IMR-90 (cell line): ENCODE measurements at regions not wholly inside any gene's neighbourhood (a gene's known extent, or its start where the extent isn't known, plus 50 kb on each side); places are given as distances from the start of the nearest gene placed in this dataset.
A peak's percentile ranks its signal among the peaks of the same experiment; 100 is the strongest.

ENCODE experiments used
- ATAC-seq: fragments of 200-7000 bp; cut with Tn5 transposase; 2 replicates; pipeline ENCODE4 v1.9.1; 2020; ENCODE audit warnings: low read depth, mild to moderate bottlenecking, moderate library complexity
- BruUV-seq: library from RNA; stranded (reverse); fragments of 400-500 nt; replicated peaks from 2 replicates; lab custom pipeline; 2021; lab: Mats Ljungman, UMichigan
- CTCF ChIA-PET: fragments of 300-600 bp; formaldehyde crosslinking; extraction: SDS; loops from one replicate; lab custom pipeline; 2021; ENCODE audit warnings: antibody characterized with exemption; lab: Yijun Ruan, JAX
- POLR2A ChIA-PET: fragments of 300-600 bp; sonication (Branson Sonifier 250); formaldehyde crosslinking; loops from one replicate; lab custom pipeline; 2022; ENCODE audit warnings: antibody characterized with exemption; ENCODE audit not compliant: unreplicated experiment; lab: Charles Lee
- DNase-seq: peaks from one replicate; pipeline ENCODE4 v3.0.0; 2013
- H2AFZ ChIP-seq: replicated peaks from 2 replicates; pipeline ENCODE3; 2013; ENCODE audit warnings: low read length, mild to moderate bottlenecking; ENCODE audit not compliant: poor library complexity
- H2AK5ac ChIP-seq: 2 replicates; pipeline ENCODE4 v1.6.1; 2013; ENCODE audit warnings: low read depth, low read length, inconsistent platforms
- H2AK9ac ChIP-seq: replicated peaks from 2 replicates; pipeline ENCODE3; 2013; ENCODE audit warnings: mild to moderate bottlenecking, low read depth, low read length, moderate library complexity; ENCODE audit not compliant: poor library complexity
- H2BK120ac ChIP-seq: 2 replicates; pipeline ENCODE4 v1.6.1; 2013; ENCODE audit warnings: low read depth, low read length, inconsistent platforms
- H2BK15ac ChIP-seq: 3 replicates; pipeline ENCODE4 v1.6.1; 2013; ENCODE audit warnings: low read depth, low read length, inconsistent platforms
- H2BK20ac ChIP-seq: 2 replicates; pipeline ENCODE4 v1.6.1; 2013; ENCODE audit warnings: low read depth, mild to moderate bottlenecking, inconsistent platforms, low read length, moderate library complexity
- H2BK5ac ChIP-seq: 2 replicates; pipeline ENCODE4 v1.6.1; 2013; ENCODE audit warnings: mild to moderate bottlenecking, low read depth, low read length, inconsistent platforms; ENCODE audit not compliant: poor library complexity, severe bottlenecking
- H3K14ac ChIP-seq: replicated peaks from 2 replicates; pipeline ENCODE4 v1.6.1; 2013; ENCODE audit warnings: low read depth, low read length, inconsistent platforms
- H3K18ac ChIP-seq: 2 replicates; pipeline ENCODE4 v1.6.1; 2013; ENCODE audit warnings: low read depth, low read length, control low read depth
- H3K23ac ChIP-seq: 2 replicates; pipeline ENCODE4 v1.6.1; 2013; ENCODE audit warnings: low read depth, low read length, inconsistent platforms
- H3K27ac ChIP-seq: 2 replicates; pipeline ENCODE4 v1.5.1; 2013; ENCODE audit warnings: mild to moderate bottlenecking, control low read depth, low read length; ENCODE audit not compliant: insufficient read depth
- H3K27me3 ChIP-seq: 2 replicates; pipeline ENCODE4 v1.6.1; 2013; ENCODE audit warnings: low read length; ENCODE audit not compliant: control insufficient read depth, insufficient read depth
- H3K36me3 ChIP-seq: 2 replicates; pipeline ENCODE4 v1.6.1; 2013; ENCODE audit warnings: low read length, mixed read lengths; ENCODE audit not compliant: control insufficient read depth, insufficient read depth
- H3K4ac ChIP-seq: 2 replicates; pipeline ENCODE4 v1.6.1; 2013; ENCODE audit warnings: low read depth, low read length, inconsistent platforms
- H3K4me1 ChIP-seq: 2 replicates; pipeline ENCODE4 v1.6.1; 2013; ENCODE audit warnings: low read length, mixed read lengths; ENCODE audit not compliant: control insufficient read depth, insufficient read depth
- H3K4me2 ChIP-seq: 2 replicates; pipeline ENCODE4 v1.6.1; 2013; ENCODE audit warnings: low read depth, mild to moderate bottlenecking, control low read depth, low read length, moderate library complexity
- H3K4me3 ChIP-seq: 2 replicates; pipeline ENCODE4 v1.5.1; 2013; ENCODE audit warnings: low read depth, mild to moderate bottlenecking, control low read depth, low read length, moderate library complexity; ENCODE audit not compliant: insufficient read depth
- H3K56ac ChIP-seq: 2 replicates; pipeline ENCODE4 v1.6.1; 2013; ENCODE audit warnings: low read length, inconsistent platforms; ENCODE audit not compliant: insufficient read depth; ENCODE audit errors: extremely low read depth
- H3K79me1 ChIP-seq, 2 experiments: 2 replicates each; pipeline ENCODE4 v1.6.1; 2013; ENCODE audit warnings: low read length in 2 of 2, inconsistent platforms in 1 of 2, low read depth in 1 of 2
- H3K9ac ChIP-seq: 2 replicates; pipeline ENCODE4 v1.6.1; 2013; ENCODE audit warnings: low read depth, low read length, control low read depth
- H3K9me1 ChIP-seq: 2 replicates; pipeline ENCODE4 v1.6.1; 2013; ENCODE audit warnings: low read length, inconsistent platforms; ENCODE audit not compliant: insufficient read depth
- H3K9me3 ChIP-seq: 2 replicates; pipeline ENCODE4 v1.6.1; 2013; ENCODE audit warnings: low read length; ENCODE audit not compliant: control insufficient read depth, insufficient read depth
- H4K20me1 ChIP-seq: 2 replicates; pipeline ENCODE4 v1.6.1; 2013; ENCODE audit warnings: low read length, inconsistent platforms; ENCODE audit not compliant: insufficient read depth
- H4K5ac ChIP-seq: 2 replicates; pipeline ENCODE4 v1.6.1; 2013; ENCODE audit warnings: mild to moderate bottlenecking, low read depth, low read length, control low read depth
- H4K8ac ChIP-seq, 2 experiments: 2 replicates each; pipeline ENCODE4 v1.6.1; 2013; ENCODE audit warnings: low read depth in 2 of 2, low read length in 2 of 2, control low read depth in 1 of 2, inconsistent platforms in 1 of 2
- H4K91ac ChIP-seq: 2 replicates; pipeline ENCODE4 v1.6.1; 2013; ENCODE audit warnings: low read depth, low read length, inconsistent platforms; ENCODE audit not compliant: insufficient read depth
- BHLHE40 ChIP-seq: fragments of 150-350 bp; IDR thresholded peaks from 2 replicates; pipeline ENCODE4 v1.6.1; 2016; ENCODE audit warnings: mild to moderate bottlenecking, low read depth, low read length
- CHD1 ChIP-seq: IDR thresholded peaks from 2 replicates; pipeline ENCODE4 v1.6.1; 2012; ENCODE audit warnings: low read depth, low read length, improper control_type of control experiment
- FOS ChIP-seq: fragments of 150-350 bp; IDR thresholded peaks from 2 replicates; pipeline ENCODE4 v1.6.1; 2016; ENCODE audit warnings: low read depth, low read length
- MAFK ChIP-seq: IDR thresholded peaks from 2 replicates; pipeline ENCODE4 v1.6.1; 2012; ENCODE audit warnings: low read depth, low read length, improper control_type of control experiment
- MXI1 ChIP-seq: IDR thresholded peaks from 2 replicates; pipeline ENCODE4 v1.6.1; 2012; ENCODE audit warnings: low read depth, mild to moderate bottlenecking, low read length, moderate library complexity, borderline replicate concordance
- RCOR1 ChIP-seq: IDR thresholded peaks from 2 replicates; pipeline ENCODE4 v1.6.1; 2012; ENCODE audit warnings: mild to moderate bottlenecking, low read length, improper control_type of control experiment; ENCODE audit not compliant: insufficient replicate concordance
- SMC3 ChIP-seq: fragments of 150-350 bp; IDR thresholded peaks from 2 replicates; pipeline ENCODE4 v1.6.1; 2016; ENCODE audit warnings: low read depth, mild to moderate bottlenecking, antibody characterized with exemption, low read length, moderate library complexity
- WGBS, 2 experiments: methylation state at CpG; one replicate each; pipeline versions ENCODE4 v1.1.5 to v1.1.7; 2013; ENCODE audit warnings: missing lambda C conversion rate in 2 of 2; ENCODE audit not compliant: insufficient read length in 1 of 2; ENCODE audit errors: extremely low coverage in 2 of 2; 5-methylcytosine and 5-hydroxymethylcytosine counted together
- dilution Hi-C: fragments of 300-500 bp; cut with HindIII; formaldehyde crosslinking; loops from one replicate; pipeline ENCODE4 v1.14.3; 2018; ENCODE audit warnings: low sequenced_read_pairs; ENCODE audit not compliant: unreplicated experiment
- in situ Hi-C: fragments of 300-500 bp; cut with MboI; formaldehyde crosslinking; loops from 3 replicates; pipeline ENCODE4 v1.14.3; 2019; ENCODE audit warnings: low sequenced_read_pairs, inconsistent platforms, mixed read lengths
- intact Hi-C: fragments of 100-400 bp; cut with micrococcal nuclease; formaldehyde crosslinking; loops from 2 replicates; pipeline ENCODE4 v1.10.0; 2022
- TF ChIP-seq, protein P1 (sequence below): fragments of 150-350 bp; IDR thresholded peaks from 2 replicates; pipeline ENCODE4 v1.6.1; 2017; ENCODE audit warnings: mild to moderate bottlenecking, antibody characterized with exemption, low read length, low read depth

DNA sequence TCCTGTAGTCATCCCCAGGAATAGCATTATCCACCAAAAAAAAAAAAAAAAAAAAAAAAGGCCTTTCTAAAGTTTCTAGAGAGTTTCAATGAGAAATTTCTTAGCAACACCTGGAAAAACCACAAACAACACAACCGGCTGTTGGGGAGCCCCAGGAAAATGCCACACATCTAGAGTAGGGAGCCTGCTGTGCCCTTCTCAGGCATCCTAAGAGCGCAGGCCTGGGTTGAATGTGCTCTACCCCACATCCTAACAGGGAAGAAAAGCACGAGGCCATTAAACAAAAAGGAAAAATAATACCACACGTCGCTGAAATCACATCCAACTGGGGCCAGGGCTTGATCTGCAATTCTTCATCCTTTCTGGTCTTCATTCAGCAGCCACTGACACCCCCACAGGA, 367.5 kb downstream of the TGFB2 start:
- no peak overlapping the region for H4K5ac ChIP-seq
- no peak overlapping the region for H3K4me3 ChIP-seq
- no peaks in the 10 kb centered on the region for H4K20me1 ChIP-seq
- H2AFZ ChIP-seq, result no peak overlapping the region
- POLR2A ChIA-PET, result no interaction called here
- no peak overlapping the region for H2BK20ac ChIP-seq
- no peak overlapping the region for H3K56ac ChIP-seq
- no peak overlapping the region for H2BK120ac ChIP-seq
- H3K14ac ChIP-seq, result no peak overlapping the region
- WGBS, 2 experiments, result 90% methylated on average over 2 of the region's 5 CpGs; no CpG with 5 or more reads in 1 of the 2 experiments
- H3K4ac ChIP-seq, result peak overlapping the region; percentile 25; the same call in 1 of the 2 replicates
- H3K18ac ChIP-seq, result no peak overlapping the region
- intact Hi-C loops, result no loop called here
- no peaks in the 10 kb centered on the region for H3K27me3 ChIP-seq
- no peak overlapping the region for H2AK9ac ChIP-seq
- no peak overlapping the region for H3K23ac ChIP-seq
- dilution Hi-C loops, result no loop called here
- no peak overlapping the region for H3K27ac ChIP-seq
- H2BK15ac ChIP-seq, result no peak overlapping the region
- H2BK5ac ChIP-seq, result no peak overlapping the region
- ATAC-seq (no peak), DNase-seq (no peak)
- H4K91ac ChIP-seq, result no peak overlapping the region
- H3K79me1 ChIP-seq, result no peaks in the 10 kb centered on the region
- H3K9ac ChIP-seq, result no peak overlapping the region
- H3K9me1 ChIP-seq, result peaks cover 5% of the 10 kb centered on the region; the same call in 1 of the 2 replicates
- H3K4me2 ChIP-seq, result no peak overlapping the region
- CTCF ChIA-PET, result no interaction called here
- no TSS peak for BruUV-seq
- no peak overlapping the region; a peak in 1 of 4 replicates for H4K8ac ChIP-seq
- no peaks in the 10 kb centered on the region for H3K9me3 ChIP-seq
- H3K36me3 ChIP-seq, result no peaks in the 10 kb centered on the region
- H3K4me1 ChIP-seq, result peaks cover 7% of the 10 kb centered on the region
- in situ Hi-C loops, result no loop called here
- peak overlapping the region; percentile 26; the same call in 1 of the 2 replicates for H2AK5ac ChIP-seq
- TF ChIP-seq, protein P1, sequence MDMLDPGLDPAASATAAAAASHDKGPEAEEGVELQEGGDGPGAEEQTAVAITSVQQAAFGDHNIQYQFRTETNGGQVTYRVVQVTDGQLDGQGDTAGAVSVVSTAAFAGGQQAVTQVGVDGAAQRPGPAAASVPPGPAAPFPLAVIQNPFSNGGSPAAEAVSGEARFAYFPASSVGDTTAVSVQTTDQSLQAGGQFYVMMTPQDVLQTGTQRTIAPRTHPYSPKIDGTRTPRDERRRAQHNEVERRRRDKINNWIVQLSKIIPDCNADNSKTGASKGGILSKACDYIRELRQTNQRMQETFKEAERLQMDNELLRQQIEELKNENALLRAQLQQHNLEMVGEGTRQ, result no peak
- TF ChIP-seq BHLHE40, result no peak
- no peak for TF ChIP-seq CHD1
- TF ChIP-seq MAFK, result no peak
- no peak for TF ChIP-seq FOS
- TF ChIP-seq SMC3, result no peak
- TF ChIP-seq RCOR1, result no peak
- no peak for TF ChIP-seq MXI1
